Heart left ventricle (tissue), 13 donors: ENCODE measurements at regions not wholly inside any gene's neighbourhood (a gene's known extent, or its start where the extent isn't known, plus 50 kb on each side); places are given as distances from the start of the nearest gene placed in this dataset.
"Not testable (repeated sequence)": the region's sequence is repeated elsewhere in the genome, so short reads cannot be mapped to it uniquely, and the experiment has no call there.

Experiments
- CTCF ChIP-seq, 12 donors: fragments of 200-600 bp; sonication (generic) in 4 of 12; IDR thresholded peaks; one replicate each; pipeline versions ENCODE4 v1.5.0 to v1.8.0; 2018 to 2022; ENCODE audit warnings: antibody characterized with exemption in 12 of 12, mild to moderate bottlenecking in 5 of 12
- POLR2A ChIP-seq, 2 donors: fragments of 450-650 bp; IDR thresholded peaks; one replicate each; pipeline ENCODE4 v1.6.1; 2017; ENCODE audit warnings: antibody characterized with exemption in 2 of 2, mild to moderate bottlenecking in 2 of 2, moderate library complexity in 2 of 2
- donor health status: ischemic (EF 13 %, LVEDD 7.1; RV severe dilation, severe dysfunction).
- donor health status: DM: no; HTN: yes; CAD: no.
- donor health status: DM: no; HTN: no; CAD: no.
- donor health status: ischemic (EF 25% LVEDD 6.9; RV normal size, moderate dysfunction).
- donor health status: ischemic (EF 25% LVEDD 5.7; RV mildly dilated, moderate dysfunction).
- donor health status: ischemic (EF 35%, LVEDD 5.7; RV mildly dilated, moderate dysfunction).
- donor health status: nonischemic (EF 11% LVEDD 7.7; RV severe dilation, severe dysfunction).
- donor health status: DM: yes; HTN: yes; CAD: no.
- donor health status: PGD.
- donor health status: ischemic (EF 29% LVEDD 5.4; RV normal size, mild dysfunction).
- donor health status: nonischemic (EF 23%, LVEDD 6.1; RV moderate dilation, normal function).

- TF ChIP-seq POLR2A, CTCF (IDR thresholded peaks at IDR 0.05): not testable (repeated sequence)
These were observed 338.8 kb upstream of the SOX9 start for GRCh38 chr17:71782021-71782420.
